ENCODE measurements at regions not wholly inside any gene's neighbourhood (a gene's known extent, or its start where the extent isn't known, plus 50 kb on each side); places are given as distances from the start of the nearest gene placed in this dataset.
A peak's percentile ranks its signal among the peaks of the same experiment; 100 is the strongest.

DNA sequence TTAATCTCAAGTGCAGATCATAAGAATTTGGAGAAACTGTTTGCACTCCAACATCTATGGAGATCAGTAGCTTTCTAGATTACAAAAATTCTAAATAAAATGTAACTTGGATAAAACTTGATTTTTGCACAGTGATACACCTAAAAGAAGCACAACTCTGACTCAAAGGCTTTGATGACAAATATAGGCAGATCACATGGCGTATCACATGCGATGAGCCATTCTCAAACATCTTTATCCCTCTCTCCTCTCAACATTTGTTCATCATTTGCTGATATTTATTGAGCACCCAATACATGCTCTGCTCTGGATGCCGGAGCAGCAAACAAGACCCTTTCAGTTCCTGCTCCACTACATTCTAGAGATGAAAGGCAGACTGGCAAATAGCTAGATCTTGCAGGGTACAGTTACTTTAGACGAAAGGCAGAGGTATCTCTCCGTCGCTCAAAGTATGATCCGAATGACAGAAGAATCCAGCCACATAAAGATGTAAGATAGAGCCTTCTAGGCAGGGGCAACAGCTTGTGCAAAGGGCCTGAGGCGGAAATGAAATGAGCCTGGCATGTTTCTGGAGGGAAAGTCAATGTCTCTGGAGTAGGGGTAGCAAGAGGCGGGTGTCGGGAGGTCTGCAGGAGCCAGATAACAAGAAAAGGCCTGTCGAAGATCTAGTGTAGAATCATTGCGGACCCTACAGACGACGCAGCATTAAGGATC is 145.8 kb upstream of the ERRFI1 start:
- Histone ChIP-seq H3K27me3 (replicated peaks; ENCODE audit: insufficient read depth) (no peaks in the 10 kb centered on the region), H3K36me3 (no peaks in the 10 kb centered on the region), H3K4me3 (no peak overlapping the region), H3K27ac (no peak overlapping the region), H3K4me1 (replicated peaks) (peaks cover 8% of the 10 kb centered on the region), H3K9me3 (no peaks in the 10 kb centered on the region)
- 96% methylated on average over 14 of the region's 14 CpGs for WGBS
- intact Hi-C loops (cut with DNase I): loop anchor here (5.0 kb wide), 1 partner anchor 35 kb away; no protein-coding TSS in a partner anchor
- TF ChIP-seq POLR2A (IDR thresholded peaks at IDR 0.05) (no peak), POLR2AphosphoS5 (IDR thresholded peaks at IDR 0.05) (no peak)
- TF ChIP-seq, protein P1, sequence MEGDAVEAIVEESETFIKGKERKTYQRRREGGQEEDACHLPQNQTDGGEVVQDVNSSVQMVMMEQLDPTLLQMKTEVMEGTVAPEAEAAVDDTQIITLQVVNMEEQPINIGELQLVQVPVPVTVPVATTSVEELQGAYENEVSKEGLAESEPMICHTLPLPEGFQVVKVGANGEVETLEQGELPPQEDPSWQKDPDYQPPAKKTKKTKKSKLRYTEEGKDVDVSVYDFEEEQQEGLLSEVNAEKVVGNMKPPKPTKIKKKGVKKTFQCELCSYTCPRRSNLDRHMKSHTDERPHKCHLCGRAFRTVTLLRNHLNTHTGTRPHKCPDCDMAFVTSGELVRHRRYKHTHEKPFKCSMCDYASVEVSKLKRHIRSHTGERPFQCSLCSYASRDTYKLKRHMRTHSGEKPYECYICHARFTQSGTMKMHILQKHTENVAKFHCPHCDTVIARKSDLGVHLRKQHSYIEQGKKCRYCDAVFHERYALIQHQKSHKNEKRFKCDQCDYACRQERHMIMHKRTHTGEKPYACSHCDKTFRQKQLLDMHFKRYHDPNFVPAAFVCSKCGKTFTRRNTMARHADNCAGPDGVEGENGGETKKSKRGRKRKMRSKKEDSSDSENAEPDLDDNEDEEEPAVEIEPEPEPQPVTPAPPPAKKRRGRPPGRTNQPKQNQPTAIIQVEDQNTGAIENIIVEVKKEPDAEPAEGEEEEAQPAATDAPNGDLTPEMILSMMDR (IDR thresholded peaks at IDR 0.05): no peak
- no peak for DNase-seq (ENCODE audit: low spot score)

DNA sequence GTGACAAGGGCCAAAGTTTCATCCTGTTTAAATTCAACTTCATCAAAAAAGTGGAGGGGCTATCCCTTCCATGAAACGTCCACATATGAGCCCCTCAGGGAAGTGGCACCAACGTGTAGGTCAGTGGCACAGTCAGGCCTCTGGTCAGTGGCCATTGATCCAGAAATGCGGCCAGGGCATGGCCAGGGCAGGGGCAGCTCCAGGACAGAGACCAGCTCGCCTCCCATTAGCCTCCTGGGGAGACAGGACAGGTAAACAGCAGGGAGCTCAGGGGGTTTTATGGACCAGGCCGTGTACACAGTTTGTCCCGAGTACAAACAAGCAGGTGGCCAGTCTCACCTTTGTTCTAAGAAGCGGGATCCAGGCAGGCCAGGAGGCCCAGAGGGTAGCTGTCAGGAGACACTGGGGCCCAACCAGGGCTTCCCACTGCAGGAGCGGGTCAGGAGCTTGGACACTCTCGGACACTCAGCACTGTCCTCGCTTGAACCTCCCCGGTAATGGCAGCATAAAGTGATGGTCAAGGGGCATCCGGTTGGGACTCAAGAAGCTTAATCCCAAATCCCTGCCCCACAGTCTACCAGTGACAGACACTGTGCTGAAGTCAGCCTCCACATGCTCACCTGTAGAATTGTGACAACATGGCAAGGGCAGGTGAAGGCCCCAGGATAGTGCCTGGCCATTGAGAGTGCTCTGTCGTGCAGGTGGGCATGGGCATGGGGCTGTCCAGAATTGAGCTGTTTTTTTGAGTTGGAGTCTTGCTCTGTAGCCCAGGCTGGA is 144.1 kb upstream of the ERRFI1 start:
- Histone ChIP-seq H3K4me3 (no peak overlapping the region), H3K27me3 (replicated peaks; ENCODE audit: insufficient read depth) (no peaks in the 10 kb centered on the region), H3K9me3 (no peaks in the 10 kb centered on the region), H3K36me3 (no peaks in the 10 kb centered on the region), H3K4me1 (replicated peaks) (peaks cover 8% of the 10 kb centered on the region), H3K27ac (peak overlapping the region; percentile 77 to 82)
- WGBS: 65% methylated on average over 10 of the region's 13 CpGs
- DNase-seq (ENCODE audit: low spot score): peak; percentile 24
- intact Hi-C loops (cut with DNase I): loop anchor here (5.0 kb wide), 1 partner anchor 33 kb away; no protein-coding TSS in a partner anchor
- TF ChIP-seq, protein P1 (IDR thresholded peaks at IDR 0.05): no peak
- TF ChIP-seq POLR2AphosphoS5 (IDR thresholded peaks at IDR 0.05) (no peak), POLR2A (IDR thresholded peaks at IDR 0.05) (no peak)

GRCh38 chr1:8169364-8170058 is 143.4 kb upstream of the ERRFI1 start:
- H3K36me3 ChIP-seq: no peaks in the 10 kb centered on the region
- no peaks in the 10 kb centered on the region for H3K27me3 ChIP-seq (replicated peaks; ENCODE audit: insufficient read depth)
- WGBS: 28% methylated on average over 9 of the region's 9 CpGs
- no peaks in the 10 kb centered on the region for H3K9me3 ChIP-seq
- peak overlapping the region; percentile 77 to 82 for H3K27ac ChIP-seq
- no peak overlapping the region for H3K4me3 ChIP-seq
- intact Hi-C loops (cut with DNase I): loop anchor here (5.0 kb wide), 1 partner anchor 32 kb away; no protein-coding TSS in a partner anchor
- TF ChIP-seq POLR2A (IDR thresholded peaks at IDR 0.05) (no peak), POLR2AphosphoS5 (IDR thresholded peaks at IDR 0.05) (peak; percentile 98)
- TF ChIP-seq, protein P1 (IDR thresholded peaks at IDR 0.05): peak in 1 of 4 experiments; percentile 20
- peaks cover 8% of the 10 kb centered on the region for H3K4me1 ChIP-seq (replicated peaks)
- peak; percentile 87 for DNase-seq (ENCODE audit: low spot score)

- intact Hi-C loops (cut with DNase I): no loop called here
- H3K27me3 ChIP-seq (replicated peaks; ENCODE audit: insufficient read depth): no peaks in the 10 kb centered on the region
- H3K9me3 ChIP-seq: no peaks in the 10 kb centered on the region
- no peaks in the 10 kb centered on the region for H3K36me3 ChIP-seq
- TF ChIP-seq, protein P1 (IDR thresholded peaks at IDR 0.05): no peak
- TF ChIP-seq POLR2A (IDR thresholded peaks at IDR 0.05) (no peak), POLR2AphosphoS5 (IDR thresholded peaks at IDR 0.05) (no peak)
- H3K4me3 ChIP-seq: no peak overlapping the region
- no peak for DNase-seq (ENCODE audit: low spot score)
- no peak overlapping the region for H3K27ac ChIP-seq
- 95% methylated on average over 4 of the region's 4 CpGs for WGBS
- peaks cover 8% of the 10 kb centered on the region for H3K4me1 ChIP-seq (replicated peaks)
Measured at GRCh38 chr1:8167936-8168335, 141.8 kb upstream of the ERRFI1 start.

Data from prostate gland (tissue), 2 donors.